ENCODE measurements at regions not wholly inside any gene's neighbourhood (a gene's known extent, or its start where the extent isn't known, plus 50 kb on each side); places are given as distances from the start of the nearest gene placed in this dataset.

DNA sequence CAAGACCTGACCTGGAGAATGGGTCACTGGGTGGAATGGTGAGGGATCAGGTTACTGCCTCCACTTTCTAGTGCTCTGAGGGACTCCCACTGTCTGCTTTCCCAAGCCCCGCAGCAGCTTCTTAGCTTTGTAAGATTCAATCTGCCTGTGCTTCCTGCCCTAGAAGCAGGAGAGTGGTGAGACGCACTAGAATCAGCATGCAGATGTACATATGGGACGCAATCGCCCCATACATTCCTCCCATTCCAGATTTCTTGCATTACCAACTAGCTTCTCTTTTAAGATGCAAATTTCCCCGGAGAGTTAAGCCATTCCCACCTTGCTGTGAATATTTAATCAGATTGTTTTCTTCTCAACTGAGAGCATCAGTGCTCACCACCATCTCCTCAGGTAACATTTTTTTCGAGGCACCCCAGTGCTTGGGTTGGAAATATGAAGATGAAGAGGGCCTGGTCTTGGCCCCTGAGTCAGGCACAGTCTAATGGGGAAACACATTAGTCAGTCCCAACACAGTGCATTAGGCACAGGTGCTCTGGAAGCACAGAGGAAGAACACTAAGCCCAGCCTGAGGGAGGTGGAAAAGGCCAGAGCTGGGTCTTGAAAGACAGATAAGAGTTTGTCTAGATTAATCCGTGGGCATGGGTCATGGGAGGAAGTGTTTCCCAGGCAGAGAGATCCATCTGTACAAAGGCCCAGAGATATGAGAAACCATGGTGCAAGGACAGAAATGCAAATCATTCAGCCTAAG is 66.7 kb upstream of the PRPS1 start:
- FAIRE-seq: no peak

DNA sequence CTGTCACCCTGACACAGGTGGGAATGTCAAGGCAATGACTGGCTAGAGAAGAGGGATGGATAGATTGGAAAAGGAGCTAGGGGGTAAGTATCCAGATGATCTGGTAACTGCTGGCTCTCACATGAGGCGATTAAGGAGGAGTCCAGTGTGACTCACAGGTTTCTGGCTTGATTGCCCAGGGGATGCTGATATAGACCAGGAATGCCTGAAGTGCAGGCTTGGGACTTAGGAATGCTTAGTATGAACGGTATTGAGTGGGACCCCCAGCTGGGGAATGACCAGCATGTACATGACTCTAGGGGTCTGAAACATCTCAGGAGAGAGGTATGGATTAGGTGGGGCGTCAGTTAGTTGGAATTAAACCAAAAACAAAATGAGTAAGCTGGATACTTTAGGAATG is 65.8 kb upstream of the PRPS1 start:
- no peak for FAIRE-seq

DNA sequence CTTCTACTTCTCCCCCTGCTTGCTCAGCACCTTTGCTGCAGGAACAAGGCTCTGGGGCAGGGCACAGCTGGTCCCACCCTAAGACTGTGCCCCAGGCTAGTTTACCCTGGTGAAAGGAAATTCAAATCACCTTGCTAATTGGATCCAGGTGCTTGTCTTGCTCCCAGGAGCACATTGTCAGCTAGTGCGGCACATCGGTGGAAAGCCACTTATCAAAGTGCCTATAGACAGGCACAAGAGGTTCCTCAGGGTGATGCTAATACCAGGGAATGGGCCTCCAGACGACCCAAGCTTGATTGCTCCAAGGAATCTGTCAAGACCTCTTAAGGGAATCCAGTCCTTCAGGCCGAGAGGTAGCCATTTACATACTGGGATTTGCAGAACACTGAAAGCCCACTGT is 64.5 kb upstream of the PRPS1 start:
- FAIRE-seq: no peak

DNA sequence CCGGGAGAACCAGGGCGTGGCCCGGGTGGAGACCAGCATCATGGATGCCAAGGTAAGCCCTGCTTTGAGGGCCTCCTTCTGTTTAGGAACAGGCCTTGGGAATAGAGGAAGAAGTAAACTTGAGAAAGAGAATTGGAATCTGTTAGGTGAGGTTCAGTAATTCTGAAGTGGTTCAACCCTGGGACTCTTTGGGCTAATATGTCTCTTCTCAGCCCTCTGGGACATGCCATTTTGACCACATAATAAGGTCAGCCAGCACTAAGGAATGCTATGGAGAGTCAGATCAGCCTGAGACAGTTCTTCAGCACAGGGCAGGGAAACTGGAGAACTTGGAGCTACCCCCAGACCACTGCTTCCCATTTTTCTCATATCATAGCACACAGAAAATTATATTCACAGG is 63.3 kb upstream of the PRPS1 start:
- no peak for FAIRE-seq

DNA sequence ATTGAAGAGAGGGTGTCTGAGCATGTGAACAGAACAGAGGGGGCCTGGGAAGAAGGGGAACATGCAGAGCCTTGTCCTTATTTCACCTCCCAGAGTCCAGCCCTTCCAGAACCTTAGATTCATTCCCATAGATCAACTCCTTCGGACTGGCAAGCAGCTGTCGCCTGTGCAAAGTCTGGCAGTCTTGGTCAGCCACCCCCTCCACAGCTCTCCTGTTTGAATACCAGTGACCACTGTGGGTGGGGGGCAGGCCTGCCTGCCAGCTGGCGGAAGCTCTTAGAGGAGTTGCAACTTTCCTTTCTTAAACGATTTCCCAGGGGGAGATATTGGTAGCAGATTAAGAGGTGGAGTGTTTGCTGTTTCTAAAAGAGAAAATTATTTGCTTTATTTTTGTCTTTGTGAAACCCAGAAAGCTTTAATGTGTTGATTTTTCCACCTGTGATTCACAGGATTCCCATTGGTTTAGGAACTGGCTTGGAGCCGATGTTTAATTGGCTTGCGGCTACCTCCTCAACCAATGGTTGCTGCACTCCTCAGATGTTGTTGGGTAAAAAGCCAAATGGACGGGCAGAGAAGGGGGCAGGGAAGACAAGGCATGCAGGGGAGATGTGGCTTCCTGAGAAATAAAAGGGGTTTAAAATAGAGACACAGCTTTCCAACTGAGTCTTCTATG is 62.2 kb upstream of the PRPS1 start:
- no peak for FAIRE-seq

DNA sequence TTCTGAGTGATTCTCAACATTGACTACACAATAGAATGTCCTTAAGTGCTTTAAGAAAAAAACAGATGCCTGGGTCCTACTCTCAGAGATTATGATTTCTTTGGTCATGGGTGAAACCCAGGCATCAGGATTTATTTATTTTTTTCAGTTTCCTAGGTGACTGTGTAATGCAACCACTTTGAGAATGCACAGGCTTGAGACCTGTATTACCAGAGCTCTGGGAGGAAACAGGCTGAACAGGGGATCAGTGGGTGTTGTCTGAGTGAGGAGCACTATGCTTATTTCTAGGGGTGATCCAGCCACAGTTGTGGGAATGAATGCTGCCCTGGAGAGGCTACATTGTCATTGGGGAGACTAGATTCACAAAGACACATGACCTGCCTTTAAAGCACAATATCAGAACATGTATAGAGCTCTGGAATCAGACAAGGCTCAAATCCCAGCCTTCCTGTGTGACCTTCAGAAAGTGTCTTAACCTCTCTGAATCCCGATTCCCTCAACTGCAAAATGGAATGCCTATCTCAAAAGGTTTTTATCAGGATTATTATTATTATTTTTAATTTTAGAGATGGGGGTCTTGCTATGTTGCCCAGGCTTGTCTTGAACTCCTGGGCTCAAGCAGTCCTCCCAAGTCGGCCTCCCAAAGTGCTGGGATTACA is 61.6 kb upstream of the PRPS1 start:
- FAIRE-seq: no peak

DNA sequence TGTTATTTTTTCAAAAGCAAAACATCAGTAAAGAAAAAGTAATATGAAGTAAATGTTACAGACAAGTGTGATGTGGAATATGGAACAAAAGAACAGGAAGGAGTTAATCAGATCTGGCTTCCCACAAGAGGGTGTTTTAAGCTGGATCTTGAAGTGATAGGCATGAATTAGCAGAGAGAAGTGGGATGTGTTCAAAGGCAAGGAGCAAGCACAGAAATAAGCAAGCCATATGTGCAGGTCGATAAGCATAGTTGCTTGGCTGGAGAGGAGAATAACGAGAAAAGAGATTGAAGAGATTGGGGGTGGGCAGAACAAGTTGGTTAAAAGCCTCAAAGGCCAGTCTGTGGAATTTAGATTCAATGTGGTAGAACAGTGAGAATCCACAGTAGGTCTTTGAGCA is 60.9 kb upstream of the PRPS1 start:
- no peak for FAIRE-seq

DNA sequence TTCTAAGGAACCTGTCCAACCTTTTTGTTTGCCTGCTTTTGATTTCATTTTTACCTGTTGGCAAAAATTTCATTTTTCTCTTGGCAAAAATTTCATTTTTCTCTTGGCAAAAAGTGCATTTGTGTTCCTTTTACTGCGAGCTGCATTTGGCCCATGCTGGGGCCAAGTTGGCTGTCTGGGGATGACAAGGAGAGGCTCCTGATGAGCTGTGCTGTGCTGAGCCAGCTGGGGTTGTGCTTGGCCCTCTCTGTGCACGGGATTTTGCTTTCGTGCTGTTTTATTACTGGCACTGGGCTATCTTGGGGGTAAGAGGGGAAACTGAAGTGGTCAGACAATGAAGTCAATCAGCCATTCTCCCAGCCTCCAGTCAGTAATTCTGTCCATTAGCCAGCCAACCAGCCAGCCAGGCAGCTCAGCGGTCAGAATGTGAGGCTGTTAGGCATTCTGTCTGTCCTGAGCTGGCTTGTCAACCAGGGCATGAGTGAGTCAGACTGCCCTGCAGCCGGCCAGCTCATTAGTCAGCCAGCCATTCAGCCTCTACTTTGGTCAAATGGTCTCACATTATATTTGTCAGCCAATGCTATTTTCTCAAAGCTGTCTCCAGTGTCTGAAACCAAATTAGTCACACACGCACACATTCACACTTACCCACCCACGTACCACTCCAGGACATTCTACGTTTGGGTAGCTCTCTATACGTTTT is 56.9 kb upstream of the PRPS1 start:
- no peak for FAIRE-seq

DNA sequence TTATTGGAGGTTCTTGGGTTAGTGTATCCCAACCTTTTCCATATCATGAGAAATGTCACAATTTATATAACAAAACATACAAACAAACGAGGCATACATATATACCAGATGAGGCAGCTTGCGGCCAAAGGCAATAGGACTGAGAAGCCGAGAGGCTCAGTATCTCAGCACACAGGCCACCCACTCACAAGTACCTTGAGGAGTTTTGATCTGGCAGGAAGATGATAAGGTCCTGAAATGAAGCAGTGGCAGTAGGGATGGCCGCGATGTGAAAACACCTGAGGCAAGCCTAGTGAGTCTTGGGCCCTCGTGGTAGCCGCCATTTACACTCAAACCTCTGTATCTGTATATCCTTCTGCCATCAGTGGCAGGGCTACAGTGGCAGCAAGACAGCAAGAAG is 55.3 kb upstream of the PRPS1 start:
- no peak for FAIRE-seq

DNA sequence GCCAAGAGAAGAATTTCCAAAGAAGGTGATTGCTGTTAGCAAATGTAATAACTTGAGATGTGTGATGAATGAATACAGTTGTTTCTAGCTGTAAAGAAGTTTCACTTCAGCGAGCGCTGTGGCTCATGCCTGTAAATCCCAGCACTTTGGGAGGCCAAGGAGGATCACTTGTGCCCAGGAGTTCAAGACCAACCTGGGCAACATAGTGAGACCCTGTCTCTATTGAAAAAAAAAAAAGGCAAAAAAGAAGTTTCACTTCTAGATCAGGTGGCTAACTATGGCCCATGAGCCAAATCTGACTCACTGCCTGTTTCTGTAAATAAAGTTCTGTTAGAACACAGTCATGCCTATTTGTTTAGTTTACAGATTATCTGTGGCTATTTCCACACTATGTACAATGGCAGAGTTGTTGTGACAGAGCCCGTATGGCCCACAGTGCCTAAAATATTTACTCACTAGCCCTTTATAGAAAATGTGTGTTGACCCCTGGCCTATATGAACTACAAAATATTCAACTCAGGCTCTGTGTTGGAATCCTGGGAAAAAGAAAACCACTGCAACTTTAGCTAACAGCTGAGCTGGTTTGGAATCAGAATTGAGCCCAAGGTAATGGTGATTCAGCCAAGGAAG is 54.1 kb upstream of the PRPS1 start:
- FAIRE-seq: no peak

DNA sequence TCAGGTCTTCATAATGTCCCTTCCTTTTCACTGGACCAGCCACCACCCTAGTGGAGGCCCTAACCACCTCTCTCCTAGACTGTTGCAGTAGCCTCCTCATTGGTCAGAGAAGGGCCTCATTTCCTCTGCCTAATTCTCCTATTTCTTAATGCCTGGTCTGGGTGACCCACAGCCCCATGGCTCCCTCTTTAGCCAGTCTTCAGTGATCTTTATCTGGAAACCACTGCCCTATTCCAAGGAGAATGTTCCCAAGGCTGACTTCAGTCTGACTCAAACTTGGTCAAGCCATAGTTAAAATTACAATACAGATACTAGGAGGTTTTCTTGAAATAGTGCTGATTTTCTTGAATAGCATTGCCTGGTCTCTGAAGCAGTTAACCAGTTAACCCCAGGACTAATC is 53.6 kb upstream of the PRPS1 start:
- FAIRE-seq: no peak

DNA sequence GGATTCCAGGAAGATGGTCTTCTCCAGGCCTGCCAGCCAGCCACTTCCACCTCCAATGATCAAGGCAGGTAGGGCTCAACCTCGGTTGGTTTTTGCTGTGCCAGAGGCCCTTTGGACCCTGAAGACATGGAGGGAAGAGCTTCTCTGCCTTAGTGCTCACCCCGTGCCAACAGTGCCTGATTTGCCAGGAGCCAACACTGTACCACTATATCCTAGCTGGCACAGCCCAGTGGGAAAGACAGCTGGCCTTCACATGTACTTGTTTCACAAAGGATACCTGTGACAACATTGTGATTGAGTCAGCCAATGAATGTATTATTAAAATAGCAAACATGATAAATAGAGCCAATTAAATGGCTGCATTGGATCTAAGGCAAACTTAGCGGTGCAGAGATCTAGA is 51.9 kb upstream of the PRPS1 start:
- no peak for FAIRE-seq

DNA sequence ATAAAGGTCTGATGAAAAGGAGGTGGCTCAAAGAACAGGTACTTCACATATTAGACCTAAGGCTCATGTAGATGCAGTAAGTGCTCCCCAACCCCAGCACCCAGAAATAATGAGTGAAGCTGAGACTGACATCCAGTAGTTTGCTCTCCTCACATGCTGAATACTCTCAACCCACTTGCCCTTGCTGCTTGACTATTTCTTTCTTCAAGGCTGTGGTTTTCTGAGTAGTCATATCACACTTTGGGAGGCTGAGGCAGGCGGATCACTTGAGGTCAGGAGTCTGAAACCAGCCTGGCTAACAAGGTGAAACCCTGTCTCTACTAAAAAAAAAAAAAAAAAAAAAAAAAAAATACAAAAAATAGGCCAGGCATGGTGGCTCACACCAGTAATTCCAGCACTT is 51.5 kb upstream of the PRPS1 start:
- no peak for FAIRE-seq

DNA sequence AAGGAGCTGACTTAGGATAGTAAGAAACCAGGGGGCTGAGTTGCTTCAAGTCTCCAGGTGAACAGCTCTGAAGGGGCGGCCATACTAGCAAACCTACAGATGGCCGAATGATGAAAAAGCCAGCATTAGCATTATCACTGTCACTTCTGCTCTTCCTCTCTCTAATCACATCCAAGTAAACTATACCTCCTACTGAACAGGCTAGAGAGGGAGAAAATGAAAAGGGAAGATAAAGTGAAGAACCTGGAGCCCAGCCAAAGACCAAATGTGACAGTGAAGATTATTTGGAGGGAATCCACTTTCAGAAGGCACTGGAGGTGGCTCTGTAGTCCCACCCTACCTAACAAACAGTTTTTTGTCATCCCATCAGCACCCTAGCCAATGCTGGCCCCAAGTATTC is 50.4 kb upstream of the PRPS1 start:
- FAIRE-seq: no peak
